Large intestine (tissue), 3 donors: ENCODE measurements at regions not wholly inside any gene's neighbourhood (a gene's known extent, or its start where the extent isn't known, plus 50 kb on each side); places are given as distances from the start of the nearest gene placed in this dataset.

Source experiments
- DNase-seq, 2 donors: peaks; one replicate each; pipeline versions ENCODE4 v3.0.0 to v3.0.0-alpha.2; 2013
- H3K27ac ChIP-seq: one replicate; pipeline ENCODE4 v1.5.1; 2013; ENCODE audit warnings: low read length
- H3K27me3 ChIP-seq: 2 replicates; pipeline ENCODE4 v1.6.1; 2013; ENCODE audit warnings: low read length; ENCODE audit not compliant: control insufficient read depth, insufficient read depth
- H3K36me3 ChIP-seq: 2 replicates; pipeline ENCODE4 v1.6.1; 2013; ENCODE audit warnings: low read length; ENCODE audit not compliant: control insufficient read depth, insufficient read depth
- H3K4me1 ChIP-seq: one replicate; pipeline ENCODE4 v1.6.1; 2013; ENCODE audit warnings: low read length; ENCODE audit not compliant: control insufficient read depth, insufficient read depth
- H3K4me3 ChIP-seq: one replicate; pipeline ENCODE4 v1.5.1; 2013; ENCODE audit warnings: low read length
- H3K9me3 ChIP-seq: one replicate; pipeline ENCODE4 v1.6.1; 2013; ENCODE audit warnings: mild to moderate bottlenecking, low read depth, low read length, moderate library complexity; ENCODE audit not compliant: control insufficient read depth
- WGBS: methylation state at CpG from one replicate; pipeline ENCODE4 v1.1.5; 2013; ENCODE audit warnings: low lambda C conversion rate; ENCODE audit not compliant: insufficient coverage; 5-methylcytosine and 5-hydroxymethylcytosine counted together

GRCh38 chr20:11011653-11012052, 337.9 kb upstream of the JAG1 start:
- DNase-seq, result no peak
- Histone ChIP-seq H3K36me3 (no peaks in the 10 kb centered on the region), H3K9me3 (no peaks in the 10 kb centered on the region), H3K4me3 (no peak overlapping the region), H3K27ac (no peak overlapping the region), H3K4me1 (no peaks in the 10 kb centered on the region), H3K27me3 (no peaks in the 10 kb centered on the region)

GRCh38 chr20:11012975-11013374, 339.2 kb upstream of the JAG1 start:
- Histone ChIP-seq H3K9me3 (no peaks in the 10 kb centered on the region), H3K27ac (no peak overlapping the region), H3K4me1 (no peaks in the 10 kb centered on the region), H3K27me3 (no peaks in the 10 kb centered on the region), H3K36me3 (no peaks in the 10 kb centered on the region), H3K4me3 (no peak overlapping the region)
- 71% methylated on average over 1 of the region's 2 CpGs for WGBS
- no peak for DNase-seq

- no peaks in the 10 kb centered on the region for H3K9me3 ChIP-seq
- no peaks in the 10 kb centered on the region for H3K36me3 ChIP-seq
- H3K27ac ChIP-seq, result no peak overlapping the region
- H3K4me3 ChIP-seq, result no peak overlapping the region
- WGBS, result 60% methylated on average over 1 of the region's 1 CpG
- H3K27me3 ChIP-seq, result no peaks in the 10 kb centered on the region
- no peaks in the 10 kb centered on the region for H3K4me1 ChIP-seq
- DNase-seq, result no peak
Observed at GRCh38 chr20:11013801-11014200, 340.0 kb upstream of the JAG1 start.

GRCh38 chr20:11015440-11015839, 341.6 kb upstream of the JAG1 start:
- H3K36me3 ChIP-seq, result no peaks in the 10 kb centered on the region
- H3K9me3 ChIP-seq, result no peaks in the 10 kb centered on the region
- DNase-seq, result no peak
- no peaks in the 10 kb centered on the region for H3K27me3 ChIP-seq
- no peaks in the 10 kb centered on the region for H3K4me1 ChIP-seq
- no peak overlapping the region for H3K27ac ChIP-seq
- no peak overlapping the region for H3K4me3 ChIP-seq
- no CpG with 5 or more reads among the region's 4 CpGs for WGBS

- H3K27ac ChIP-seq, result no peak overlapping the region
- H3K9me3 ChIP-seq, result no peaks in the 10 kb centered on the region
- WGBS, result 60% methylated on average over 2 of the region's 4 CpGs
- H3K4me1 ChIP-seq, result no peaks in the 10 kb centered on the region
- H3K27me3 ChIP-seq, result no peaks in the 10 kb centered on the region
- H3K4me3 ChIP-seq, result no peak overlapping the region
- DNase-seq, result no peak
- no peaks in the 10 kb centered on the region for H3K36me3 ChIP-seq
Observed at GRCh38 chr20:11017446-11017845, 343.6 kb upstream of the JAG1 start.

GRCh38 chr20:11018668-11019170, 344.9 kb upstream of the JAG1 start:
- Histone ChIP-seq H3K4me1 (no peaks in the 10 kb centered on the region), H3K36me3 (no peaks in the 10 kb centered on the region), H3K4me3 (no peak overlapping the region), H3K27ac (no peak overlapping the region), H3K9me3 (no peaks in the 10 kb centered on the region), H3K27me3 (no peaks in the 10 kb centered on the region)
- 93% methylated on average over 3 of the region's 6 CpGs for WGBS
- no peak for DNase-seq

GRCh38 chr20:11020712-11021111, 346.9 kb upstream of the JAG1 start:
- H3K36me3 ChIP-seq, result no peaks in the 10 kb centered on the region
- H3K4me1 ChIP-seq, result no peaks in the 10 kb centered on the region
- H3K9me3 ChIP-seq, result no peaks in the 10 kb centered on the region
- H3K27ac ChIP-seq, result no peak overlapping the region
- H3K4me3 ChIP-seq, result no peak overlapping the region
- 100% methylated on average over 1 of the region's 1 CpG for WGBS
- no peak for DNase-seq
- H3K27me3 ChIP-seq, result no peaks in the 10 kb centered on the region

GRCh38 chr20:11027224-11027623, 353.4 kb upstream of the JAG1 start:
- WGBS, result 100% methylated on average over 3 of the region's 3 CpGs
- Histone ChIP-seq H3K4me3 (no peak overlapping the region), H3K9me3 (no peaks in the 10 kb centered on the region), H3K36me3 (no peaks in the 10 kb centered on the region), H3K27me3 (no peaks in the 10 kb centered on the region), H3K4me1 (no peaks in the 10 kb centered on the region), H3K27ac (no peak overlapping the region)
- no peak for DNase-seq

- WGBS, result no CpG with 5 or more reads among the region's 2 CpGs
- H3K27ac ChIP-seq, result no peak overlapping the region
- no peak overlapping the region for H3K4me3 ChIP-seq
- no peaks in the 10 kb centered on the region for H3K4me1 ChIP-seq
- no peak for DNase-seq
- no peaks in the 10 kb centered on the region for H3K9me3 ChIP-seq
- no peaks in the 10 kb centered on the region for H3K27me3 ChIP-seq
- H3K36me3 ChIP-seq, result no peaks in the 10 kb centered on the region
Observed at GRCh38 chr20:11030351-11030750, 356.6 kb upstream of the JAG1 start.

GRCh38 chr20:11031300-11031699, 357.5 kb upstream of the JAG1 start:
- H3K4me3 ChIP-seq, result no peak overlapping the region

GRCh38 chr20:11032611-11033010, 358.8 kb upstream of the JAG1 start:
- Histone ChIP-seq H3K27me3 (no peaks in the 10 kb centered on the region), H3K4me3 (no peak overlapping the region), H3K9me3 (no peaks in the 10 kb centered on the region), H3K27ac (no peak overlapping the region), H3K4me1 (no peaks in the 10 kb centered on the region), H3K36me3 (no peaks in the 10 kb centered on the region)
- no peak for DNase-seq
- no CpG with 5 or more reads among the region's 3 CpGs for WGBS

More at GRCh38 chr20:11031300-11031699, 357.5 kb upstream of the JAG1 start:
- Histone ChIP-seq H3K27me3 (no peaks in the 10 kb centered on the region), H3K27ac (no peak overlapping the region), H3K9me3 (no peaks in the 10 kb centered on the region), H3K36me3 (no peaks in the 10 kb centered on the region), H3K4me1 (no peaks in the 10 kb centered on the region)
- WGBS, result no CpG with 5 or more reads among the region's 2 CpGs
- DNase-seq, result no peak
